ENCODE measurements at regions not wholly inside any gene's neighbourhood (a gene's known extent, or its start where the extent isn't known, plus 50 kb on each side); places are given as distances from the start of the nearest gene placed in this dataset.
"Not testable (repeated sequence)": the region's sequence is repeated elsewhere in the genome, so short reads cannot be mapped to it uniquely, and the experiment has no call there.

DNA sequence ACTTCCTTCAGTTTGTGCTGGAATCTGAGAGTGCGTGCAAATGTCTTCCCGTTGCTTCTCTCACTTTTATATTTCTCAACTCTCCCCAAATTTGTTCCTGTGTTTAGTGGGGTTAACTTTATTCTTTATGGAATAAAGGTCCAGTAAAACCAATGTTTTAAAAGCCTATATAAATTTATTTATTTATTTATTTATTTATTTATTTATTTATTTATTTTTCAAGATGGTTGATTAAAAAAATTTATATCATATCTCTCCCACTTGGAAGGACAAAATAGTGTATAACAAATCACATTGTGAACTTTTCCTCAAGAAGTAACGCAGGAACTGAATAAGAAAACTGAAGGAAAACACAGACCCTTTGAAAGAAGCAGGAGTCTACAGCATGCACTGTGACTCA, 95.3 kb upstream of the ITM2A start (continued):
- TF ChIP-seq, protein P1, sequence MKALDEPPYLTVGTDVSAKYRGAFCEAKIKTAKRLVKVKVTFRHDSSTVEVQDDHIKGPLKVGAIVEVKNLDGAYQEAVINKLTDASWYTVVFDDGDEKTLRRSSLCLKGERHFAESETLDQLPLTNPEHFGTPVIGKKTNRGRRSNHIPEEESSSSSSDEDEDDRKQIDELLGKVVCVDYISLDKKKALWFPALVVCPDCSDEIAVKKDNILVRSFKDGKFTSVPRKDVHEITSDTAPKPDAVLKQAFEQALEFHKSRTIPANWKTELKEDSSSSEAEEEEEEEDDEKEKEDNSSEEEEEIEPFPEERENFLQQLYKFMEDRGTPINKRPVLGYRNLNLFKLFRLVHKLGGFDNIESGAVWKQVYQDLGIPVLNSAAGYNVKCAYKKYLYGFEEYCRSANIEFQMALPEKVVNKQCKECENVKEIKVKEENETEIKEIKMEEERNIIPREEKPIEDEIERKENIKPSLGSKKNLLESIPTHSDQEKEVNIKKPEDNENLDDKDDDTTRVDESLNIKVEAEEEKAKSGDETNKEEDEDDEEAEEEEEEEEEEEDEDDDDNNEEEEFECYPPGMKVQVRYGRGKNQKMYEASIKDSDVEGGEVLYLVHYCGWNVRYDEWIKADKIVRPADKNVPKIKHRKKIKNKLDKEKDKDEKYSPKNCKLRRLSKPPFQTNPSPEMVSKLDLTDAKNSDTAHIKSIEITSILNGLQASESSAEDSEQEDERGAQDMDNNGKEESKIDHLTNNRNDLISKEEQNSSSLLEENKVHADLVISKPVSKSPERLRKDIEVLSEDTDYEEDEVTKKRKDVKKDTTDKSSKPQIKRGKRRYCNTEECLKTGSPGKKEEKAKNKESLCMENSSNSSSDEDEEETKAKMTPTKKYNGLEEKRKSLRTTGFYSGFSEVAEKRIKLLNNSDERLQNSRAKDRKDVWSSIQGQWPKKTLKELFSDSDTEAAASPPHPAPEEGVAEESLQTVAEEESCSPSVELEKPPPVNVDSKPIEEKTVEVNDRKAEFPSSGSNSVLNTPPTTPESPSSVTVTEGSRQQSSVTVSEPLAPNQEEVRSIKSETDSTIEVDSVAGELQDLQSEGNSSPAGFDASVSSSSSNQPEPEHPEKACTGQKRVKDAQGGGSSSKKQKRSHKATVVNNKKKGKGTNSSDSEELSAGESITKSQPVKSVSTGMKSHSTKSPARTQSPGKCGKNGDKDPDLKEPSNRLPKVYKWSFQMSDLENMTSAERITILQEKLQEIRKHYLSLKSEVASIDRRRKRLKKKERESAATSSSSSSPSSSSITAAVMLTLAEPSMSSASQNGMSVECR (CRISPR knock-in tag; IDR thresholded peaks at IDR 0.05; ENCODE audit: borderline replicate concordance): no peak
- no peak for TF ChIP-seq FOXP1 (CRISPR knock-in tag; IDR thresholded peaks at IDR 0.05; ENCODE audit: borderline replicate concordance)

DNA sequence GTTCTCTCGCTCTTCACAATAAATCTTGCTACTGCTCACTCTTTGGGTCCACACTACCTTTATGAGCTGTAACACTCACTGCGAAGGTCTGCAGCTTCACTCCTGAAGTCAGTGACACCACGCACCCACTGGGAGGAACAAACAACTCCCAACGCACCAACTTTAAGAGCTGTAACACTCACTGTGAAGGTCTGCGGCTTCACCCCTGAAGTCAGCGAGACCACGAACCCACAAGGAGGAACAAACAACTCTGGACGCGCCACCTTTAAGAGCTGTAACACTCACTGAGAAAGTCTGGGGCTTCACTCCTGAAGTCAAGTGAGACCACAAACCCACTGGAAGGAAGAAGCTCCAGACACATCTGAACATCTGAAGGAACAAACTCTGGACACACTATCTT, 89.5 kb upstream of the ITM2A start:
- CTCF ChIA-PET; H3K4me1 Mint-ChIP-seq; DNase-seq (ENCODE audit: low spot score); POLR2A ChIA-PET; H3K27me3 Mint-ChIP-seq (ENCODE audit: low read depth); H3K27ac Mint-ChIP-seq; H3K4me3 Mint-ChIP-seq; ATAC-seq: not testable (repeated sequence)
- peaks cover 15% of the 10 kb centered on the region for H3K36me3 Mint-ChIP-seq
- H3K9me3 Mint-ChIP-seq: peaks cover 13% of the 10 kb centered on the region

DNA sequence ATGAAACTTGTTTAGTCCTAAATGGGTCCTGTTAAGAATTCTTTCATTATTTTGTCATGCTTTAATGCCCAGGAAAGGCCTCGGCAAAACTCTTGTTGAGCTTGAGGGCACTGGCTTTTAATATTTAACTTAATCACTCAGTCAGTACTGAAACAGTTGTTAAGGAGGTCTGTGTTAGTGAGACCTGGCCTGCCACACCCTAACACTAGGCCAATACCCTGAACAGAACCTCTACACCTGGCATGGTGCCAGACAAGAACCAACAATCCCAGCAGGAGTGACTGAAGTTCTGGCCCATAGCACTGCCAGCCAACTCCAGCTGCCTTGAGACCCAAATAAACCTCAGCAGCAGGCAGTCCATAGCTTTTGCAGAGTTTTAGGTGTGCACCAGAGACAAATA, 85.7 kb upstream of the ITM2A start:
- Mint-ChIP-seq H3K36me3 (peaks cover 8% of the 10 kb centered on the region; the same call in 1 of the 2 replicates), H3K27ac (no peak overlapping the region), H3K4me3 (no peak overlapping the region), H3K27me3 (ENCODE audit: low read depth) (no peaks in the 10 kb centered on the region; the same call in 1 of the 2 replicates), H3K9me3 (peaks cover 8% of the 10 kb centered on the region), H3K4me1 (peaks cover 14% of the 10 kb centered on the region)
- ChIA-PET CTCF (interaction anchor here (1.0 kb wide), 1 partner anchor 771 kb away, joined by 3 read pairs; no protein-coding TSS in a partner anchor), POLR2A (no interaction called here)
- TF ChIP-seq ZNF138 (CRISPR knock-in tag; conservative IDR thresholded peaks at IDR 0.05) (no peak), CREB1 (CRISPR knock-in tag; IDR thresholded peaks at IDR 0.05) (no peak), NR2C2 (CRISPR knock-in tag; IDR thresholded peaks at IDR 0.05) (no peak), SP1 (CRISPR knock-in tag; conservative IDR thresholded peaks at IDR 0.05) (no peak), NFE2L1 (CRISPR knock-in tag; IDR thresholded peaks at IDR 0.05) (no peak), ZBTB21 (CRISPR knock-in tag; IDR thresholded peaks at IDR 0.05; ENCODE audit: borderline replicate concordance) (no peak), CREM (CRISPR knock-in tag; IDR thresholded peaks at IDR 0.05) (no peak), RELA (CRISPR knock-in tag; IDR thresholded peaks at IDR 0.05; ENCODE audit: borderline replicate concordance) (no peak), FOXJ3 (CRISPR knock-in tag; IDR thresholded peaks at IDR 0.05; ENCODE audit: borderline replicate concordance) (no peak), ZNF263 (CRISPR knock-in tag; IDR thresholded peaks at IDR 0.05; ENCODE audit: low read depth) (no peak), NFATC4 (CRISPR knock-in tag; IDR thresholded peaks at IDR 0.05) (no peak)
- TF ChIP-seq, protein P2, sequence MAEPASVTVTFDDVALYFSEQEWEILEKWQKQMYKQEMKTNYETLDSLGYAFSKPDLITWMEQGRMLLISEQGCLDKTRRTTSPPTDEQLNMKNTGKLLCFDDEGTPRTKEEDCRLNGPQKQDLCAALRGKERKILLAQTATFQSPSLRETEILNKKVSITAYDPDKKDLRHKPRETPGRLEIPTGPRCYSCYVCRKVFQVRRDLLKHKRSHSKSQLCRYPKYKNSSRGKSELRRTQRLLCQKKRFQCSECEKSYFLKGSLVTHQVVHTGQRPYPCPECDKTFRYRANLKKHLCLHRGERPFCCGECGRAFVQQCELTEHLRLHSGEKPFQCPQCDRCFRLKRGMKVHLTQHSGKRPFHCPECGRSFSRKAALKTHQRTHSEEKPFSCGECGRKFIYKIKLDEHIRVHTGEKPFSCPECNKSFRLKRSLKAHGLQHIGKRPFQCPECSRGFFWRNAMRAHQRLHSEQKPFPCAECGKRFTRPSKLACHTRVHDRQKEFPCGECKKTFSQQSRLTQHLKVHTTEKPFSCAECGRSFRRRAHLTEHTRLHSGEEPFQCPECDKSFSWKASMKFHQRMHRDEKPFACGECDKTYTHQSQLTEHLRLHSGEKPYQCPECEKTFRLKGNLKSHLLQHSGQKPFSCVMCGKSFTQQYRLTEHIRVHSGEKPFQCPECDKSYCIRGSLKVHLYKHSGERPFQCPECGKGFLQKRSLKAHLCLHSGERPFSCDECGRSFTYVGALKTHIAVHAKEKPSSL (CRISPR knock-in tag; conservative IDR thresholded peaks at IDR 0.05): no peak
- TF ChIP-seq, protein P3, sequence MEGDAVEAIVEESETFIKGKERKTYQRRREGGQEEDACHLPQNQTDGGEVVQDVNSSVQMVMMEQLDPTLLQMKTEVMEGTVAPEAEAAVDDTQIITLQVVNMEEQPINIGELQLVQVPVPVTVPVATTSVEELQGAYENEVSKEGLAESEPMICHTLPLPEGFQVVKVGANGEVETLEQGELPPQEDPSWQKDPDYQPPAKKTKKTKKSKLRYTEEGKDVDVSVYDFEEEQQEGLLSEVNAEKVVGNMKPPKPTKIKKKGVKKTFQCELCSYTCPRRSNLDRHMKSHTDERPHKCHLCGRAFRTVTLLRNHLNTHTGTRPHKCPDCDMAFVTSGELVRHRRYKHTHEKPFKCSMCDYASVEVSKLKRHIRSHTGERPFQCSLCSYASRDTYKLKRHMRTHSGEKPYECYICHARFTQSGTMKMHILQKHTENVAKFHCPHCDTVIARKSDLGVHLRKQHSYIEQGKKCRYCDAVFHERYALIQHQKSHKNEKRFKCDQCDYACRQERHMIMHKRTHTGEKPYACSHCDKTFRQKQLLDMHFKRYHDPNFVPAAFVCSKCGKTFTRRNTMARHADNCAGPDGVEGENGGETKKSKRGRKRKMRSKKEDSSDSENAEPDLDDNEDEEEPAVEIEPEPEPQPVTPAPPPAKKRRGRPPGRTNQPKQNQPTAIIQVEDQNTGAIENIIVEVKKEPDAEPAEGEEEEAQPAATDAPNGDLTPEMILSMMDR (IDR thresholded peaks at IDR 0.05): no peak
- TF ChIP-seq, protein P4, sequence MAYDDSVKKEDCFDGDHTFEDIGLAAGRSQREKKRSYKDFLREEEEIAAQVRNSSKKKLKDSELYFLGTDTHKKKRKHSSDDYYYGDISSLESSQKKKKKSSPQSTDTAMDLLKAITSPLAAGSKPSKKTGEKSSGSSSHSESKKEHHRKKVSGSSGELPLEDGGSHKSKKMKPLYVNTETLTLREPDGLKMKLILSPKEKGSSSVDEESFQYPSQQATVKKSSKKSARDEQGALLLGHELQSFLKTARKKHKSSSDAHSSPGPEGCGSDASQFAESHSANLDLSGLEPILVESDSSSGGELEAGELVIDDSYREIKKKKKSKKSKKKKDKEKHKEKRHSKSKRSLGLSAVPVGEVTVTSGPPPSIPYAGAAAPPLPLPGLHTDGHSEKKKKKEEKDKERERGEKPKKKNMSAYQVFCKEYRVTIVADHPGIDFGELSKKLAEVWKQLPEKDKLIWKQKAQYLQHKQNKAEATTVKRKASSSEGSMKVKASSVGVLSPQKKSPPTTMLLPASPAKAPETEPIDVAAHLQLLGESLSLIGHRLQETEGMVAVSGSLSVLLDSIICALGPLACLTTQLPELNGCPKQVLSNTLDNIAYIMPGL (CRISPR knock-in tag; IDR thresholded peaks at IDR 0.05): no peak
- TF ChIP-seq, protein P5, sequence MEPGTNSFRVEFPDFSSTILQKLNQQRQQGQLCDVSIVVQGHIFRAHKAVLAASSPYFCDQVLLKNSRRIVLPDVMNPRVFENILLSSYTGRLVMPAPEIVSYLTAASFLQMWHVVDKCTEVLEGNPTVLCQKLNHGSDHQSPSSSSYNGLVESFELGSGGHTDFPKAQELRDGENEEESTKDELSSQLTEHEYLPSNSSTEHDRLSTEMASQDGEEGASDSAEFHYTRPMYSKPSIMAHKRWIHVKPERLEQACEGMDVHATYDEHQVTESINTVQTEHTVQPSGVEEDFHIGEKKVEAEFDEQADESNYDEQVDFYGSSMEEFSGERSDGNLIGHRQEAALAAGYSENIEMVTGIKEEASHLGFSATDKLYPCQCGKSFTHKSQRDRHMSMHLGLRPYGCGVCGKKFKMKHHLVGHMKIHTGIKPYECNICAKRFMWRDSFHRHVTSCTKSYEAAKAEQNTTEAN (CRISPR knock-in tag; IDR thresholded peaks at IDR 0.05): no peak
- TF ChIP-seq, protein P6, sequence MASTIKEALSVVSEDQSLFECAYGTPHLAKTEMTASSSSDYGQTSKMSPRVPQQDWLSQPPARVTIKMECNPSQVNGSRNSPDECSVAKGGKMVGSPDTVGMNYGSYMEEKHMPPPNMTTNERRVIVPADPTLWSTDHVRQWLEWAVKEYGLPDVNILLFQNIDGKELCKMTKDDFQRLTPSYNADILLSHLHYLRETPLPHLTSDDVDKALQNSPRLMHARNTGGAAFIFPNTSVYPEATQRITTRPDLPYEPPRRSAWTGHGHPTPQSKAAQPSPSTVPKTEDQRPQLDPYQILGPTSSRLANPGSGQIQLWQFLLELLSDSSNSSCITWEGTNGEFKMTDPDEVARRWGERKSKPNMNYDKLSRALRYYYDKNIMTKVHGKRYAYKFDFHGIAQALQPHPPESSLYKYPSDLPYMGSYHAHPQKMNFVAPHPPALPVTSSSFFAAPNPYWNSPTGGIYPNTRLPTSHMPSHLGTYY (CRISPR knock-in tag; IDR thresholded peaks at IDR 0.05): no peak
- ATAC-seq (no peak), DNase-seq (ENCODE audit: low spot score) (no peak)

Measured in WTC11 (cell line).